ENCODE measurements at regions not wholly inside any gene's neighbourhood (a gene's known extent, or its start where the extent isn't known, plus 50 kb on each side); places are given as distances from the start of the nearest gene placed in this dataset.

- TF ChIP-seq POLR2A (IDR thresholded peaks at IDR 0.05): no peak
- no peak for TF ChIP-seq CTCF (IDR thresholded peaks at IDR 0.05)
These were observed 138.9 kb upstream of the SMIM31 start for GRCh38 chr4:164614999-164615398.
